ENCODE measurements at regions not wholly inside any gene's neighbourhood (a gene's known extent, or its start where the extent isn't known, plus 50 kb on each side); places are given as distances from the start of the nearest gene placed in this dataset.

- no peak for DNase-seq
Measured at GRCh38 chr2:8281950-8282857, 399.7 kb upstream of the ID2 start.

DNA sequence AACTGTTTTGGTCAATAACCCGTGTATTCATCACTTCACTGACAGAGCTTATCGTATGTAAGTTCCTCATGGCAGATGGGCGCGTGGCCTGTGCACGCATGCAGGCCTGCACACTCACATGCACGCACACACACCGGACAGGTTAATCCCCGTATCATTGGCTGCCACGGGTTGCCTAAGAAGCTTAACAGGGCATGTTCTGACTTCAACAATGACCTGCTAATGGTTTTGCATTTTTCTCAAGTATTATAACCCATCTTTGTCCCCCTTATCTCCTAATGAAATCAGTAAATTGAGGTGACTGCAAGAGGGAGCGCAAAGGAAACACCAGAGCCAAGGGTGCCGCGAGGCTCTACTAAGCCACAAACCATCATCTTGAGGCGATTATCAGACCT, 399.0 kb upstream of the ID2 start:
- no peak for DNase-seq

DNA sequence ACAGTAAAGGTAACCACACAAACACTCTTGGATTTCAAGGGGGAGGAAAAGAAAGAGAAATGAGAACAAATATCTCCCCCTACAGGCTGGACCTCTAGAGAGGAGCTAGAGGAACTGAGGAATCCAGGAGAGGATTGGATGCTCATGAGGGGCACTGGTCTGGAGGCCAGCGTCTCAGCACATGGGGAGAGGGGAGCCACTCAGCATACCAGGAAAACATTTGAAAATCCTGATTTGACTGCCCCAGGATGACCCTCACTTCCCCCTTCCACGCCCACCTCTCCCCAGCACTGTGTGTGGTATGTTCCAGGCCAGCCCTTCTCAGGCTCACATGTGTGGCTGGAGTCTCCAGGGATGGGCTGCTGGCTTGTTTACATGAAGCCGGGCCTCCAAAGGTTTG, 396.8 kb upstream of the ID2 start:
- DNase-seq, result no peak

DNA sequence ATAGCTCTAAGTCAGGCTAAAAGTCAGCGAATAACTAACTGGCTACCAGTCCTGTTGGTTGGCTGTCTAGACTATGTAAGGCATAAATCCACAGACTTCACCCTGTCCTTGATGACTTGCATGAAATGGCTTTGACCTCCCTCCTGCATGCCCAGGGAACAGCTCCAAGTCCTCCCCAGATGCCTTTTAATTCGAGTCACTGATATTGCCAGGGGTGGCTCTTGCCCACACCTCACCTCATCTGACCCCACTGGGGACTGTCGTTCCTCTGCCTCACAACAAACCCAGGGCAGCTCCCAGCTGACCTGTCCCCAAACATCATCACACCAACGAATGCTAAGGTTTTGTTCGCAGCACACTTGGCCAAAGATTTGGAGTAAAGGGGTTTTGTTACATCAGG, 396.0 kb upstream of the ID2 start:
- DNase-seq, result no peak

DNA sequence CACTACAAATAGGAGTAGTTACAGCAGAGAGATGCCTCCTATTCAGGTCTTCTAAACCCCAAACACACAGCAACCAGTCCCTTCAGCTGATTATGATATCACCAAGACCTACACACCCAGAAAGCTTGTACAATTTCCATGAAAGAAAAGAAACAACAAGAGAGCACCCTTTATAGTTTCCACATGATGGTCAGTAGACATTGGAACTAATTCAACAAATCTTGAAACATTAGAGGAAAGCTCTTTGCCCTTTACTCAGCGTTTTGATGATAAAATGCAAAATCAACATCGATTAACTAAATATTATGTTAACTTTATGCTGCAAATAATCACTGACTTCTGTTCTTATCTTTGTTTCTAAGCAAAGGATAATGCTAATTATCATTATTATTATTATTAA, 393.6 kb upstream of the ID2 start:
- no peak for DNase-seq

GRCh38 chr2:8289111-8289510, 392.7 kb upstream of the ID2 start:
- no peak for DNase-seq

- DNase-seq, result no peak
Measured at GRCh38 chr2:8290771-8291352, 391.0 kb upstream of the ID2 start.

DNA sequence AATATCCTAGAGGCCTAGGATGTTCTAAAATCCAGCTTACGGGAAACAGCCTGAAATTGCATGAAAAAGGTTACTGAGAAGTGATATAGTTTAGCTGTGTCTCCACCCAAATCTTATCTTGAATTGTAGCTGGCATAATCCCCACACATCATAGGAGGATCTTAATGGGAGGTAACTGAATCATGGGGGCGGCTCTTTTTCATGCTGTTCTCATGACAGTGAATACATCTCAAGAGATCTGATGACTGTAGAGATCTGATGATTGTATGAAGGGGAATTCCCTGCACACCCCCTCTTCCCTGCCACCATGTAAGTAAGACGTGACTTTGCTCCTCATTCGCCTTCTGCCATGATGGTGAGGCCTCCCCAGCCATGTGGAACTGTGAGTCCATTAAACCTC, 385.6 kb upstream of the ID2 start:
- no peak for DNase-seq

DNA sequence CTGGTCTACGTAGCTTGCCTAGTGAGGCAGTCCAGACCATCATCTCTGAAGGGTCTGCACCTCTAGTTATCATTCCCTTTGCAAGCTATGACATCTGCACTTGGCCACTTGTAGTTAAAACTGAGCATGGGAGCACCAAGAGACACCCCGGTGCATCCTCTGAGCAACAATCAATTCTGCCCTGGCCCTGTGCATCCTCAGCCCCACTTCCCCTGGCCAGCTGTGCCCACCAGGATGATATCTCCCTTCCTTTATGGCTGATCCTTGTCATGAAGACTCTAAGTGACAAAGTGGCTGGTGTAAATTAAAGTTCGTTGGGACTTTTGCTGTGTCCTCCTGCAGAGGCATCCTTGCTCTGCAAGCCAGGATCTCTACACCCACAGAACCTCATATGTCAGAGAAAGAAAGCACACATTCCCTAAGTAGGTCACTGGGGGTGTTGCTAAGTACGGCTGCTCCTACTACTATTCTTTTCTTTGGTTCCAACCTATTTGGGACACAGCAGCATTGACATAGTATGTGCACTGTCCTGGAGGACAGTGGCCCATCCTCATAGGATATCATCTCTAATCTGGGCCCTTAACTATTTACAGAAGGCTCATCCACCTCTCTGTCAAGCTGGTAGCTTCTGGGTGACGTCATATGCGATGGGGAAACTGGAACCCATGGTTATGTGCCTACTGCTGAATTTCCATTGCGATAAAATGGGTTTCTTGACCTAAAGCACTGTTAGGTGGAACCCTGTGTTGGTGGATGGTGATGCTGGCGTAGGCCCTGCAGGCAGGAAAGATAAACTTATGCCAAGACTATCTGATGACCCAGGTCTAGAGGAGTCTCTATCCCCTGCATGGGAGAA, 384.3 kb upstream of the ID2 start:
- no peak for DNase-seq

GRCh38 chr2:8298783-8299182, 383.1 kb upstream of the ID2 start:
- DNase-seq, result peak; percentile 98

DNA sequence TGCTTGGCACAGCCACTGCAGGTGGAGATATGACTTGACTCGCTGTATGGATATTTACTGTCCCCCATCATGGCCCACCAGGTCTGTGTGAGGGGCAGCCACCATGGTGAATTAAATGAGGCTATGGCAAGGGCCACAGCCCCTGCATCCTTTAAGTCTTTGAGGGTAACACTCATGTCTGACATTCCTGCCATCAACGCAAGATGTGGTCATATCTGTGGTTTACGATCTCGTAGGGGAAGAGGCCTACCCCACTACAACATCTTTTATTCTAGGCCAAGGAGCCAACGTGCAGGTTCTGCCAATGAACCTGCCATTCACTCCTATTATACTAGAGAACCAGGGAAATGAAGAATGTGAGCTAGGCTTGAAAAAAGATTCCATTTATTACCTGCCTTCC, 381.6 kb upstream of the ID2 start:
- peak; percentile 2 for DNase-seq

DNA sequence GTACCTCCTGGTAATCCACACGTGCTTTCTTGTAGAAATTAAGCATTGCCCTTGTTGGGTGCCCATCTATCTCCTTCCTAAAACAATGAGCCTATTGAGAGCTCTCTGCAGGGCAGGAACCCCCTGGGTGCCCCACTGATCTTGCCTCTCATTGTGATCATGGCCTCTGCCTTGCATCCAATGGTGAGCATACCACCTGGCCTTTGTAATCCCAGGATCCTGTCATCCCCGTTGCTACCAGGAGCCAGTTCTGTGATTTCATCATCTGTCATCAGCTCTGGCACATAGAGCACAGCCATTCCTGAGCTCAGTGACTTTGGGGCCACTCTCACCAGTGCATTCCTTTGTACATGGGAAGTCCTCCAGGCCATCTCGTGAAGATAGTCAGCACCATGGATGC, 381.0 kb upstream of the ID2 start:
- no peak for DNase-seq

- DNase-seq, result peak; percentile 78
Measured at GRCh38 chr2:8303322-8303832, 378.5 kb upstream of the ID2 start.

DNA sequence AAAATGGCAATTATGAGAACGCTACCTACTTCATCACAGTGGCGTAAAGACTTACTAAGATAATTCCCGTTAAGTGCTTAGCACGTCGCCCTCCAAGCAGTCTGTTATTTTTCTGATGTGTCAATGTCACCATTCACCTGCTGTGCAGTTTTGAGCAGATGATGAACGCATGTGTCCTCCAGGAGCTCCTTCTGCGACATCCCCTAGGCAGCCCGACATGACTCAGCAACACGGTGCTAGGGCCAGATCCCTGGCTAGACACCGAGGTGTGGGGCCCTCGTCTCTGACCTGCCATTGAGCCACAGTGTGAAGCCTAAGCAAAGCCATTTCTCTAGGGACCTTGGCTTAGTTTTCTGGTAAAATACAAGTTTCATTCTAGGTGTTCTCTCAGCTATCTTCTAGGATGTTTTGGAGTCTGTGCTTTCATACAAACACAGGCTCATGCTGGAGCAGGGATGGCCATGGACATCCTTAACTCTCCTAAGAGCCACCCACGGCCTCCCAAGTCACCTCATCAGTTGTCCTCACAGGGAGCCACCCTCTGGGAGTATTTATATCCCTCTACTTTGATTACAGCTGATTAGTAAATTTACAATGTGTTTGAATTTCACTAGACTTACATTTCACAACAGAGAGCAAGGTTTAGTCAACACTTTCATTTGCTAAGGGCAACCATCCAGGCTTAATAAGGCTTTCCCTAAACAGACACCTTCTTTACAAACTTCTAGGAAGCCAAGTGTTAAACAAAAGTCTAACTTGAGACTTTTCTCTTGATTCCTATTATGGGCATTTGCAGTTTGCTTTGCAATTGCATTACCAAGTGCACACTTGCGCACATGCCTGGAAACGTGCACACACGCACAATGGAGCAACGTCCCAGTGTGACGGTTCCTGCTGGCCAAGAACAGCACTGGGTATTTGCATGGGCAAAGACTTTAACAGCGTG, 376.8 kb upstream of the ID2 start:
- no peak for DNase-seq

DNA sequence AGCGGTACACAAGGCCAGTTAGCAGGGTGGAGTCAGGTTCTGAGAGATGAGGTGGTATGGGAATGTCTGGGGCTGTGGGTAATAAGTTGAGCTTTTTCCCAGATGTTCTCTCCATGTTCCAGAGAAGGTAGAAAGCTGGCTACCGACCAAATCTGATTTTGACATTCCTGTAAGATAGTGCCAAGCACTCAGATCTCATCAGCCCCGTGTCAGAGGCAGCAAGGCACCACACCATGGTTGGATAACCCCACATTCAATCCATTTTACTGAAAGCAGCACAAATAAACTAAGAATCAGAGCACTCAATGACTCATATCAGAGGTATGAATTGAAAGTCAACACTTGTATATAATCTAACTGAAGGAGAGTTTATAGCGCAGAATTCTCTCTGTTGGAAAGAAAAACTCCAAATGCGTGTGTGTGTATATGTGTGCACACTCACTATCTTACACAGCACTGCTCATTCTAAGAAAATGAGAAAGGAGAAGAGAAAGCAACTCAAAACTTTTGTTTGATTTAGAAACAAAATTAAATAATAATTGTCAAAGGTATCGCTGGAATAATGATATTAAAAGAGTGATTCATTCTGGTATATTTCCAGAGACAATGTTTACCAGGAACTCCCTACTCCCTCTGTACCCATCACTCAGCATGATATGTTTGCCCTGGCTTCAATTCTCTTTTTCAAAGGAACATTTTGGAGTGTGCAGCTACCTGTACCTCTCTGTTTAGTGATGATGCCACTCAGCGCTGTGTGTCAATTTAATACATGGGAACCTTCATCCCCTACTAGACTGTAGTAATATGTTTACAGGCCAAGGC, 375.1 kb upstream of the ID2 start:
- no peak for DNase-seq

DNA sequence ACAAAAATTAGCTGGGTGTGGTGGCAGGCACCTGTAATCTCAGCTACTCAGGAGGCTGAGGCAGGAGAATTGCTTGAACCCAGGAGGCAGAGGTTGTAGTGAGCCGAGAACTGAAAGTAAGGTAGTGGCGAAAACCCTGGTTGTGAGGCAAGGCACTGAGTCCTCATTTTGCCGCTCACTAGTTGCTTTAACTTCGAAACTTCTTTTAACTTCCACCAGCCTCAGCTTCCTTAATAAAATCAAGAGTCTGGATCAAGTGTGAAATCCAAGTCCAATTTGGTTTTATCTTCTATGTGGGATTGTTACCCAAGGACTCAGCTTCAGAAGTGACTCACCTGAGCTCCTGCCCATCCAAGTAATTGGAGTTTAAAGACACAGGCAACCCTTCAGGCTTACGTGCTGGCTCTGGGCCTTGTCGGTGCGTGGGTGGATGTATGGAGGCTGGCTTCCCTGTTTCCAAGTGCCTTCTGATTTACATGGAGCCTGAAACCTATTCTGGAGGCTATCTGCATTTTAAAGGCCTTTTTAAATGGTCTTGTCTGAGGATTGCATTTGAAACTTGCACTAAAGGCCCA, 374.2 kb upstream of the ID2 start:
- DNase-seq, result no peak

- no peak for DNase-seq
Measured at GRCh38 chr2:8309131-8309530, 372.7 kb upstream of the ID2 start.

DNA sequence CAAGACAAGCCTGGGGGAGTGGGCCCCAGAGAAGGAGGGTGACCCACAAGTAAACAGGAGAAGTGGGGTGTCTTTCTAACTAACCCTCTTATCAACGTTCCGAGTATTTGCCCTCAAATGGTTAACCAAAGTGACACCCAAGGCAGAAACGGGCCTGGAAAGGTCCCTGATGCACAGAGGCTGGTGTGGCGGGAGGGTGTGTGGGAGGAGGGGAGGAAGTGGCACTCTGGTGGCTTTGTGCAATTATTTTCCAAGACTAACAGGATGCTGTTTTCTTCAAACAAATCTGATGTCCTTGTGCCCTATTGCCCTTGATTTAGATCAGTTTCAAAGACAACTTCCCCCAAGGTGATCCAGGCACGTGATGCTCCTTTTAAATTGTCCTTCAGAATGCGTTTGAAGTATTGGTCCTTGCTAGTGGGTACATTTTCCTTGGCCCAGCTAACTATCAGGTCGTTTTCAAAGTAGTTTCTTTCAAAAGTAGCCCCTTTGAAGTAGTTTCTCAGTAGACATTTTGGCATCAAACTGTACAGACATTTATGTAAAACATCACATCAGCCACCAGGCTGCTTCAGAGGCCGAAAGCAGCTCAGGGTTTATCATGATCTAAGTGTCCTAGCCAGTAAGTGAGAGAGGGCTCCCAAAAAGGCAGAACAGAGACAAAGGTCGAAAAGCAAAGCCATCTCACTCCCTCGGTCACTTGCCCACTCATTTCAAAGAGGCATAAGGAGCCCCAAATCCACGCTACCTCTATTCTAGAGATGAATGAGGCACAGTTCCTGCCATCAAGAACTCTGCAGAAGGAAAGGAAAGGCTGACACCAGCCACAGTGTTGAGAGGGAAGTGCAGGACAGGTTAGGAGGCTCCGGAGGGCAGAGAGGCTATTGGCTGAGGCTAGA, 371.1 kb upstream of the ID2 start:
- DNase-seq, result peak; percentile 13

DNA sequence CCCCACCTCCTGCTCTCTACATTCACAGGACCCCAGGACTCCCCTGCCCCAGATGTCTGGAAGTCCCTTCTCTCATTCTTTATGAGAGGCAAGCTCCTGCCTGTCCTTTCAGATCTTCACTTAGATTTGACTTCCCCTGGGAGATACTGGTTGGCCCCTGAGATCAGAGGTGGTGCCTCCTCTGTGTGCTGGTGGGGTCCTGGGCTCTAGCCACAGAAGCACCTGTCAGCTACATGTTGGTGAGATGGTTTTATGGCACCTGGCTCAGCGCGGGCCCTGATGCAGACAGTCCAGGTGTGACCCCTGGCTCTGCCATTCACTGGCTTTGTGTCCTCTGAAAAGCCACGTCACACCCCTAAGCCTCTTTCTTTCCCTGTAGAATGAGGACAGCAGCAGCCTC, 369.6 kb upstream of the ID2 start:
- no peak for DNase-seq
